Myocyte (in vitro differentiated cells): ENCODE measurements at regions not wholly inside any gene's neighbourhood (a gene's known extent, or its start where the extent isn't known, plus 50 kb on each side); places are given as distances from the start of the nearest gene placed in this dataset.

Experiments
- DNase-seq: peaks from one replicate; pipeline ENCODE4 v3.0.0-alpha.2; 2012; ENCODE audit warnings: low read depth

DNA sequence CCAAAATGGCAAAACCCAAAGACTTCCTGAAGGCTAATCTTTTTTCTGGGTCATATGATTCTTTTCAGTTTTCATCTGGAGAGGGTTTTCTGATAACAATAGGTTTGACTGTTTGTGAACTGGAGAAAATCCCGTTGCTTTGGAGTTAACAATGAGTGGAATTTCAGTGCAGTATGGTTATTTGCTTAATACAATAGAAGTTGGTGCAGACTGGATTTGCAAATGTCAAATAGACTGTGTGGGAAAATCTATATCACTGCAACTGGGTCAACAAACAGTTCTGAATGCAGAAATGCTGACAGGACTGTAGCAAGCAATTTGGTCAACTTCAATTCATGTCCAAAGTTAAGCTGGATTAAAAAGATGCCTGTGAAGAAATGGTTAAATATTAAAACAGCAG, 267.5 kb upstream of the ARGLU1 start:
- no peak for DNase-seq

DNA sequence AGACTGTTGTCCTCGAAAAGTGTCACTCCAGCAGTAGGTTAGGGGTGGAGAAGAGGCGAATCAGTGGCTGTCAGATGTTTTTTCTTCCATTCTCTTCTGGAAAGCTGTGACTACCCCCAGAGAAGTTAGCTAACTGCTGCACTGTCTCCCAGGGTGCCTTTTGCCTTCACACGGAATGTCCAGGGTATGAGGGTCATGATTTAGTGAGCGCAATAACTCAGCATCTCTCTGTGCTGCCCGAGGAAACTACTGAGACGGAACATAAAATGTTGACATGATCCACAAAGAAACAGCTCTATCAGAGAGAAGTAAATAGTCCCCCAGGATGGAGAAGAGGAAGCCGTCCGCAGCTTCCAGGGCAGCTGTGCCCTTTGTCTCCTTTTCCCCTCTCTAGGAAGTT, 254.0 kb upstream of the ARGLU1 start:
- DNase-seq = no peak

DNA sequence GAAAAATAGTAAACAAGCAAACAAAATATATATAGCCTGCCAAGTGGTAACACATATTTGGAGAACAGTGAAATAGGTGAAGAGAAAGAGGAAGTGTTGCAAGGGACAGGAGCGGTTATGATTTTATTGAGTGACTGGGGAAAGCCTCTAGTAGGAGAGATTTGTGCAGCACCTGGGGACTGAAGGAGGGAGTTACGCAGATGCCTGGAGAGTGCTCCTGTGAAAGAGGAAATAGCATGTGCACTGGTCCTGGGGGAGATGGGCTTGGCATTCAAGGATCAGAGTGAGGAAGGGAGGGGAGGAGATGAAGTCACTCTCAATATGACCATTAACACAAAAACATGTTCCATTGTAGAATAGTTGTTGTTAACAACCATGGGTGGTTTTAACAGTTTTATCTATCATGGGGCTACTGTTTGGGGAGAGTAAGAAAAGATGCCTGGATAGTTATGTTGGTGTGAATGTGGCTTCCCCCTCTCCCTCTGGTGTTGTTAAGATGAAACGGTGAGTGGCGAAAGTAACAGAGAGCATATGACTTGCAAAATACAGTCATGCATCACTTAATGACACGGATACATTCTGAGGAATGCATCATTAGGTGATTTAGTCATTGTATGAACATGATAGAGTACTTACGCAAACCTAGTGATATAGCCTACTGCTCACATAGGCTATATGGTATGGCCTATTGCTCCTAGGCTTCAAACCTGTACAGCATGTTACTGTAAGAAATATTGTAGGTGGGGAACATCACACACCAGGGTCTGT, 251.7 kb upstream of the ARGLU1 start:
- no peak for DNase-seq

DNA sequence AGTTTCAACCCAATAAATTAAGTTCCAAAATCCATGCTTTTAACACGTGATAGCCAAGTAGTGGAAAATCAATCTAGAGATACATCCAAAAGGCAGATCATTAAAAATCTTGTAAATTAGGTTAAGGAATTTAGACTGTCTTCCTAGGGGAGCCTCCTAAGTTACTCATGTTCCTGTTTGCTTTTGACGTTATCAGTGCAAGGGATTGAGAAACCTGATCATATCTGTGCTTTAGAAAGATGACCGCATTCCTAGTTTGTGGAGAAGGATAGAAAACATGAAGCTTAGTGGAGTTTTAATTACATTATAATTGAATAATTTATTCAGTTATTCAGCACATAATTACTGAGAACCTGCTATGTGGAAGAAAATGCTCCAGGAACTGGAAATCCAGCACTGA, 251.0 kb upstream of the ARGLU1 start:
- DNase-seq = no peak

DNA sequence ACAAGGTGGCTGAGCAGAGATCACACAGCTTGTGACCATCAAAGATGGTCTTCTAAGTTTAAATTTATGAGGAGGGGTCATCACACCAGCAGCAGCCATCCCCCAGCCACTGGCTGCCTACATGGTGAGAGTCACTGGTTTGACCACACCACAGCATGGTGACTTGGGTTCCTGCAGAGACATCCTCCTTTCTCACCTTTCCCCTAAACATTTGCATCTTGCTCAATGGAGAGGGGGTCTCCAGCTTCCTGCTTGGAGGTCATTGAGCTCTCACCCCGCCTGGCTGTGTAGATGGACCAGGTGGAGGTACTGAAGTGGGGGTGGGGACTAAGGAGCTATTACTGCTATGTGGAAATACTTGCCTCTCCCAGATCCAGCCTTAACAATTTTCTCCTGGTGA, 247.6 kb upstream of the ARGLU1 start:
- no peak for DNase-seq

DNA sequence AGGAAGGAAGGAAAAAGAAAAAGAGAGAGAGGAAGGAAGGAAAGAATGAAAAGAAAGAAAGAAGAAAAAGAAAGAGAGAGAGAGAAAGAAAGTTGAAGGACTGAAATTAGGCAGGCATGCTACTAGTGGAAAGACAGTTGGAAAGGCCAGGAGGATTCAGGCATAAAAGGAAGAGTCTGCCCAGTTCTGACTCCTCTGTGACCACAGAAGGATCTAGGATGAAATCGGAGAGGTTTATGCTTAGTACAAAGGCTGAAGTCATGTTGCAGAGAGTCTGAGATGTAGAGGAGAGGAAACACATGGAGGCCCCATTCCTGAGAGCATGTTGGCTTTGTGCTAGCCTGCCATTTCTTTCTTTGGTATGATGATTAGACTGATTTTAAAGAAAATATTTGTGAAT, 246.5 kb upstream of the ARGLU1 start:
- no peak for DNase-seq

DNA sequence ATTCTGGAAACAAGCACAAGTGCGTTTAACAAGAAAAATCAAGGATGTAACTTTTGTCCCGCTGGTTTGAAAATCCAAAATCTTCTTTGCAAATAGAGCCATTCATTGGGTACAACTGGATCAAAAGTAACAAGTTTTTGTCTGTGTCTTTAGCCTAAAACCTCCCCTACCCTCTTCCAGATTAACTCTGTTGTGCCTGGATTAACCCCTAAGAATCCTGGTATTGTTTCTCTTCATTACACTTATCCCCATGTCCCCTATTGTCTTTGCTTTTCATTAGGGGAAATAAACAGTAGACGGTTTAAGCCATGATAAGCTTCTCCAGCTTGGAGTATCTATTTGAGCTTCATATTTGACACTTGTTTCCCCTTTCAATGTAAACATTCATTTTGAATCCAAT, 242.1 kb upstream of the ARGLU1 start:
- DNase-seq = no peak

DNA sequence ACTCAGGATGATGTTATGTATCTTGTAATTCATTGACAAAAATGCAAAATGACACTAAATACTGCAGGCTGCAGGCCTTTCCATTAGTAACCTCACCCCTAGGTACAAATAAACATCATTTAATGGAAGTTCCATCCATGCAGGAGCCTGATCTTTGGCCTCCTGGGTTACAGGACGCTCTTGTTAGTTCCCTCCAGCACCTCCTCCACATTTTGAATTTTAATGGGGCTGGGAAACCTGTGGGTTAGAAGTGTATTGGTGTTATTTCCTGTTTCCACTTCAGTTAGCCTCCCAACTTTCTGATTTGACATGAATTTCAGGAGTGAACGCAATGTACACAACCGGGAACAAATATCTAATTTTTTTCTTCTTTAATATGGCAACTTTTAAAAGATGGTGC, 237.1 kb upstream of the ARGLU1 start:
- no peak for DNase-seq

DNA sequence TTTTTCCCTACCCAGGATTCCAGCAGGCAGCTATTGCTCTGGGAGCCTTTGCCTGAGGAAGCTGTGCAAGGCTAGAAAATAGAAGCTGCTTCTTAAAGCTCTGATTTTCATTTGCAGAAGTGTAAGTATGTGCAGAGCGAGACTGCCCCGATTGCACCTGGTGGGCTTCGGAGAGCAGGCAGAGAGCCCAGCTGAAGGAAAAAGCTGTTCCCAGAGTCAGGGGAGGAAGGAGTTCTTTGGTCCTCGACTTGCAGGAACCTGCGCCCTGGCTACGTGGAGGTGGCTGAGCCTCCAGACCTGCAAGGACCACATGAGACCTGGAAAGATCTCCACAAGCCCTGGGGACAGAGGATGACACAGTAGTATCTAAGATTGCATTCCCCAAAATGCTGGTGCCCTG, 235.0 kb upstream of the ARGLU1 start:
- DNase-seq = no peak

DNA sequence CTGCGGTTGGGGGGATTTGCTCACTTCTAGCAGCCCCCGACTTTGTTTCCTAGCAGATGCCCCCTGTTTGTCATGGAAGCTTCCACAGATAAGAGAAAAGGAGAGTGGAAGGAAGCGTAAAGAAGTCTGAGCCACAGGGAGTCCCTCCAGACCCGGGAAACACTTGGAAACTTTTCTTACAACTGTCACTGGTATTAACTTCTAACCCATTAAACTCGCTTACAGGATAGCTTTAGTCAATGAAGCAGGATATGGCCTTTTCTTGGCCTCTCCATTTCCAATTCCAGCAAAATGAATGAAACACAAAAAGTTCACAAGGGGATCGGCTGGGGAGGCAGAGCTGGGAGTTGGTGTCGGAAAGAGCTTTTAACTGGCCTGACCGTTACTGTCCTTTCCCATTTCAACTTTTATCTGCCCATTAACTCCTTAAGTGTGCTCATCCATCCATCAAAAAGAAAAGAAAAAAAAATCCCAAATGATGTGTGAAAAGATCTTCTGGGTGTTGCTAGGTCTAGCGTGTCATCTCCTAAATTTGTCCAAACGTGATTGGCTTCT, 231.9 kb upstream of the ARGLU1 start:
- DNase-seq = no peak

DNA sequence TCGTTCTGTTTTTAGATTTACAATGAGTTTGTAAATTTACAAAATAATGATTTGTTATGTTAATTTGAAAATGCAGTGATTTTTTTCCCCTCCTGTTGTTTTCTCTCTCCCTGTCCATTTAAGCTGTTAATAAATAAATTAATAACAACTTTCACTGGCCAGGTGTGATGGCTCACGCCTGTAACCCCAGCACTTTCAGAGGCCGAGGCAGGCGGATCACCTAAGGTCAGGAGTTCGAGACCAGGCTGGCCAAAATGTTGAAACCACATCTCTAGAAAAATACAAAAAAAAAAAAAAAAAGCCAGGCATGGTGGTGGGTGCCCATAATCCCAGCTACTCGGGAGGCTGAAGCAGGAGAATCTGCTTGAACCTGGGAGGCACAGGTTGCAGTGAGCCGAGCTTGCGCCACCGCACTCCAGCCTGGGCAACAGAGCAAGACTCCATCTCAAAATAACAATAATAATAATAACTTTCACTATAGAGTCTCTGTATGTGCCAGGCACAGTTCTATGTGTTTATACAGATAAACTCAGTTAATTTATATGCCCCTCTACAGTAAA, 229.2 kb upstream of the ARGLU1 start:
- no peak for DNase-seq

DNA sequence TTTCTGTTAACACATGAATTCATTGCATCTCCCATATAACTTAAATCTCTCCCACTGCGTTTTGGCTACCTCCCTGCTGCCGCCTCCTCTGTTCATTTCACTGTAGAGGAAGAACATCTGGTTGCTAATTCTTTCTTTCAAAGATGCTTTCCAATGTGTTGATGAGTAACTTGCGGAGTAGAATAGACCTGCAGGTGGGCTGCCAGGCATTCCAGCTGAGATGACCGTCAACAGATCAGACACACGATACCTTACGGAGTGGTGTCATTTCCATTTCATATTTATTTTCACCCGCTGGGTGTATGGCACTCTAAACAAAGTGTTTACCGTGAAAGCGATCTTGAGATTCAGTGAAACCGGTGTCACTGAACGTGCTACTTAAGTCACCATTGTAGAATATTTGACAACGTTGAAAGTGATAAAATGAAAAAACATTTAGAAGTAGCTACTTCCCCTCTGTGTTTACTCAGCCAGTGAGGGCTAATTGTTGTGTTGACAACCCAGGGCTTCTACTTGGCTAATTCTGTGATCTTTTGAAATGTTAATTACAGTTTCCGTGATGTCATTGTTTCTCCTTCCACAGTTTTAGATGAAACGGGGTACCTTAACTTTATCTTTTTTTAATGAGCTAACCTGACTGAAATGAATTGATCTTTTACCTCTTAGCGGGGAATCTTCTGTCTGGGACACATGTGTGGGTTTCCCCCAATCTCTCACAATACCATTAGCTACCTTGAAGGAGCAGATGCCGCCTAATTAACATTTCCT, 228.5 kb upstream of the ARGLU1 start:
- no peak for DNase-seq

DNA sequence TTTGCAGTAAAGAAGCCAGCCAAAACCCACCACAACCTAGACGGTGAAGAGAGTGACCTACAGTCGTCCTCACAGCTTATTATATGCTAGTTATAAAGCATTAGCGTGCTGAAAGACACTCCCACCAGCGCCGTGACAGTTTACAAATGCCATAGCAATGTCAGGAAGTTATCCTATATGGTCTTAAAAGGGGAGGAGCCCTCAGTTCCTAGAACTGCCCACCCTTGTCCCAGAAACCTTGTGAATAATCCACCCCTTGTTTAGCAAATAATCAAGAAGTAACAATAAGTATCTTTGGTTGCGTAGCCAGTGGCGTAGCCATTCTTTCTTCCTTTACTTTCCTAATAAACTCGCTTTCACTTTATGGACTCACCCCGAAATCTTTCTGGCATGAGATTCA, 227.9 kb upstream of the ARGLU1 start:
- no peak for DNase-seq

DNA sequence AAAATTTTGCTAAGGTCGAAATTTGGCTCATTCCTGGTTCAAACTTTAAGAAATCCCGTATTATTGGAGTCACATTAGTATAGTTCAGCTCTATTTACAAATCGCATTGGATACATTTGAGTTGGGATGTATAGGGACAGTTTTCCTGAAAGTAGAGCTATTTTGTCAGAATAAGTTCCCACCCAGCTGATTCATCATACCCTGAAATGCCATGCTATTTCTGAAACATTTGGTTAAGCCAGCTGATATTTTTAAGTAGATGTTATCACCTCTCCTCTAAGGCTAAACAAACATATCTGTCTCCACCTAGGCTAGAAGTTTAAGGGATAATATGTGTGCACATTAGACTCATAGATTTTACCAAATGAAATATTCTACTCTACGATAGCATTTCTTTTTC, 226.2 kb upstream of the ARGLU1 start:
- DNase-seq = no peak

DNA sequence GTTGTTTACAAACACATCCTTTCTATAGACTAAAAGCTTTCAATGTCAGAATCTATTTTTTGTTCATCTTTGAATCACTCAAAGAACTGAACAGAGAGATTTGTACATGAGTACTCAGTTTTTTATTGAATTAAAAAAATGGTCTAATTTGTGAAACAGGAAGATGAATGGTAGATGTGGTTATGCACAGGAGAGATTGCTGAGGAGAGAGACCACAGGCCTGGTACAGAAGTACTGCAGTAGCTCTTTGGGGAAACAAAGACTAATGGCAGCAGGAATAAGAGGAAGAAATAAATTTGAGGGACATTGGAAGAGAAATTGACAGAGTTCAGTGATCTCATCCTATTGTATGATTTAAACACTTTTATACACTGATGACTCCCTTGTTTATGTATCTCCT, 222.0 kb upstream of the ARGLU1 start:
- DNase-seq = no peak

DNA sequence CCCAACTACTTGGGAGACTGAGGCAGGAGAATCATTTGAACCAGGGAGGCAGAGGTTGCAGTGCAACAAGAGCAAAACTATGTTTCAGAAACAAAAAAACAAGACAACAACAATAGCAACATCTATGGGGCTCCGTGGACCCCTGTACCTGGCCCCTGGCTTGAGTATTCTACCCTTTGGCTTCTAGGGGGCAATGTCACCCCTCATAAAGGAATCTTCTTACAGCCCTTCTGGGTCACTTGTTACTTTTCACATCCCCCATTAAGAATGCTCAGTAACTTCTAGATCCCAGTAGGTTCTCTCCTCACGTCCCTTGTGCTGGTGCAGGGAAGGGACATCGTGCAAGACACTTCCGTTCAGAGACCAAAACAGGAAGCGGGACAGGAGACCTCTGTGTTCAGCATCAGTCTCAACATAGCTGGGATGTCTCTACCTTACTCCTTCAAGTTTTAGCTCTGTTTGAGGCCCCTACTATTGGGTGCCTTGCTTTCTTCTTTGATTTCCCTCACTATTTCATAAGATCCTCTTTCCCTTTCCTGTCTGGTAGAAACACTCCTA, 218.1 kb upstream of the ARGLU1 start:
- DNase-seq = no peak

DNA sequence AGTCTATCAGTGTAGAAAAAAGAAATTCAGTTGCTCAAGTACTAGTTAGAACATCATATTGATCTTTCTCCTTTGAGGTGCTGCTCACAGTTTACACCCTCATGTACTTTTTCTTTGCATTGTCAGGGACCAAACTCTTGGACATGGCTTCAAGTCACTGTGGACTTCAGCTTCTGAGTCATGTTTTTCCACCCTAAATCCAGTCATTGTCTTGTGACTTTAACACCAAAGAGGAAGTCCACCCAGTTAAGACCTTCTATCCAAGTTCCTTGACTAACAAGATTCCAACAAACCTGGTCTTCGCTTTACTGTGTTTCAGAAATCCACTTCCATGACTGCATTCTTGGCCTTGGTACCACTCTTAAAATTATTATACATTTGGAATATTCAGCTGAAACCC, 206.7 kb upstream of the ARGLU1 start:
- DNase-seq = no peak

DNA sequence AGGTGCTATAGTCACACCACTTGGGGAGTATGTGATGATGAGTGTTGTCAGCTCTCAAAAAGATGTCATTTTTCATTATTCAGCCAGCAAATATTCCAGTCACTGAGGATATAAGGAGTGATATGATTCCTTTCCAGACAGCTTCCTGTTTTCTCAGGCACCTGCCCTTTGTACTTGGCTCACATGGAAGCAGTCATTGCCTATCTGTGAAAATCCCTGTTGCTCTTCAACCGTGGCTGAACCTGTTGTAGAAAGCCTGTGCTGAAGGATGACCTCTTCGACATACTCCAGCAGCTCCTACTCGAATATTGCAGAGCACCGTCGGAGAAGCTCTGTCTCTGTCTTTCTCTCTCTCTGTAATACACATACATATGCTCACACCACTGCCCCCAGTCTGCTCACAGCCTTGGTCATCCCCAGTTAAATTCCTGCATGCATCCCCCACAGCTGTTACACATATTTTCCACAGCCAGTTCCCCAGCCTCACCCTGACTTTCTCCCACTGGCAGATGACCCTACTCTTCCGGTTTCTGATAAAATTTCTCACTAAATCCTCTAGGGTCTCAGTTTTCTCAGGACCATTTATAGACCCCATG, 204.2 kb upstream of the ARGLU1 start:
- no peak for DNase-seq

DNA sequence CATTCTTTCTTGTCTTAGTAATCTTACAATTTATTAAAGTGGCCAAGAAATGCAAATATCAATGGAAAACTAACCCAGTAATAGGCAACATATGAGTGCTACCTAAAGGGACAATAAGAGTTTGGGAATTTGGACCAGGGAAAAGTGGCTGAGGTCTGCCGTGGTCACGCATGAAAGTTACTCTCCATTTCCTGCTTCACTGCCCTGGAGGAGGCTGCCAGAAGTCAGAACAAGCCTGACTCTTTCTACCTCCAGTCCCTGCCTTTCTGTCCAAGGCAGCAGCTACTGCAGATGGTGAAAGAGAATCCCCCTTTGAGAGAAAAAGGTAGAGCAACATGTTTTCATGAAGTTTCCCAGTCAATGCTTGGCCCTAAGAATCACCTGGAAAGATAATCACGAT, 201.1 kb upstream of the ARGLU1 start:
- no peak for DNase-seq

DNA sequence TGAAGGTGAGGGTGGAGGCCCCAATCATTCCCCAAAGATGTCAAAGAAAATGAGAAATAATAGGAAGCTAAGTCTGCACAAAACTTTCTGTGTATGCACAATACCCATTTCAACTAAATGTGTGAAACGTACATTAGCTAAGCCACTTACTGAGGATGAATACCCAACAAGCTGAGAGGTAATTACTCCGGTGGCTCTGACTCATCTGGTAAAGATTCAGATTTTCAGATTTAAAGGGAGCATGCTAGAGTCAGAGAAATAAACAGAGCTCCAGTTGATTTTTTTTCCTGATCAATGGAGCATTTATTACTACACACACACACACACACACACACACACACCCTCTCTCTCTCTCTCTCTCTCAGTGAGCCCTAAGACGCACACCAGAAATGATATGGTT, 194.8 kb upstream of the ARGLU1 start:
- no peak for DNase-seq

DNA sequence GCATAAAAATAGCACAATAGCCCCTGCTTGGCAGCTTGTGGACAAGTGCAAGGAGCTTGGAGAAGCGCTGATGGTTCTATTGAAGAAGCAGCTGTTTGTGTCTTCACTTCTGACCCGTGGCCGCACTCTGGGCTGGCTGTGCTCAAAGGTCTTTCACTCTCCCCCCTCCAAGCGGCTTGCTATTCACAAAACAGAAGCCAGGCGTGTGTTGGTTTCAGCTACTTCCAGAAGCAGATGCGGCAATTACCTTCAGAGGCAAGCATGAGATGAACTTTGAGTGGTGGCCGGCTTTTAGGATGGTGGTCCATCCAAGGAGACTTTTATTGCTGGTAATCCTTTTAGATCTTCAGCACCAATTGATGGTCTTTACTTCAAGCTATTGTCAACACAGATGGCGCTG, 188.5 kb upstream of the ARGLU1 start:
- peak; percentile 59 for DNase-seq

DNA sequence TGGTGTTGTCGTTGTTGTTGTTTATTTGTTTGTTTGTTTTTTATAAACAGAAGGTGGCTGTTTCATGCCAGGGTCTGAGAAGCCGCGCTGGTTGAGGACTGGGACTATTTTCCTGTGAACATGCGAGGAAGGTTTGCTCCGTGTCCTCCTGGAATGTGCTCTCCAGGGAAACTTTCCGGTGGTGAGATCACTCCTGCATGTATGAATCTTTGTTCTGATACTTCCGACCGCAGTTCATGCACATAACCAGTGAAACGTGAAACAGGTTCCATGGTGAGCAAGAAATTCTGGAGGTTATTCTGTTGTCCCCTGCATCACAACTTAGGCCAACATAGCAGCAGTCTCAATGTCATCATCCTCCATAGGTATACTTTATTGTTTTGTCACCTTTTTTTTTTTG, 187.6 kb upstream of the ARGLU1 start:
- peak; percentile 8 for DNase-seq
